22Rv1 (cell line): ENCODE measurements at regions not wholly inside any gene's neighbourhood (a gene's known extent, or its start where the extent isn't known, plus 50 kb on each side); places are given as distances from the start of the nearest gene placed in this dataset.

ENCODE experiments used
- ZFX ChIP-seq: fragments of 450-650 bp; IDR thresholded peaks from 2 replicates; pipeline ENCODE4 v1.6.1; 2017; ENCODE audit warnings: antibody characterized with exemption, borderline replicate concordance
- TF ChIP-seq, protein P1 (sequence below): fragments of 450-650 bp; IDR thresholded peaks from 2 replicates; pipeline ENCODE4 v1.5.1; 2017; ENCODE audit warnings: mild to moderate bottlenecking

DNA sequence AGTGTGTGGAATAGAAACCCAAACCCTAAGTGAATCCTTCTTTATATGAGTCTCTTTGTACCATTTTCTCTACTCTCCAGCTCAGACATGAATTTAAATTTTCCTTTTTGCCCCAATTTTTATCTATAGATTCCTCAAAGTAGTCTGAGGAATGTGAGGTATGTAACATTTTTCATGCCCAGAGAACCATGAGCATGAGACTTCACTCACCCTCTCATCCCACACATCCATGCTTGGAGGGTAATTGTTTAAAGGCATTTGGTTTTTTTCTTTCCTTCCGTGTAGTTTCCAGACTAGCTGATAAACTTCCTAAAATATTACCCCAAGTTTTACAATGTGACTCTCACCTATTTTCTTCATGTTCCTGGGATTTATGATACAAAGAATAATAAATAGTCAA lies 2056.8 kb upstream of the CELF4 start:
- TF ChIP-seq, protein P1, sequence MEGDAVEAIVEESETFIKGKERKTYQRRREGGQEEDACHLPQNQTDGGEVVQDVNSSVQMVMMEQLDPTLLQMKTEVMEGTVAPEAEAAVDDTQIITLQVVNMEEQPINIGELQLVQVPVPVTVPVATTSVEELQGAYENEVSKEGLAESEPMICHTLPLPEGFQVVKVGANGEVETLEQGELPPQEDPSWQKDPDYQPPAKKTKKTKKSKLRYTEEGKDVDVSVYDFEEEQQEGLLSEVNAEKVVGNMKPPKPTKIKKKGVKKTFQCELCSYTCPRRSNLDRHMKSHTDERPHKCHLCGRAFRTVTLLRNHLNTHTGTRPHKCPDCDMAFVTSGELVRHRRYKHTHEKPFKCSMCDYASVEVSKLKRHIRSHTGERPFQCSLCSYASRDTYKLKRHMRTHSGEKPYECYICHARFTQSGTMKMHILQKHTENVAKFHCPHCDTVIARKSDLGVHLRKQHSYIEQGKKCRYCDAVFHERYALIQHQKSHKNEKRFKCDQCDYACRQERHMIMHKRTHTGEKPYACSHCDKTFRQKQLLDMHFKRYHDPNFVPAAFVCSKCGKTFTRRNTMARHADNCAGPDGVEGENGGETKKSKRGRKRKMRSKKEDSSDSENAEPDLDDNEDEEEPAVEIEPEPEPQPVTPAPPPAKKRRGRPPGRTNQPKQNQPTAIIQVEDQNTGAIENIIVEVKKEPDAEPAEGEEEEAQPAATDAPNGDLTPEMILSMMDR: no peak
- no peak for TF ChIP-seq ZFX
